SK-N-SH (cell line): ENCODE measurements at regions not wholly inside any gene's neighbourhood (a gene's known extent, or its start where the extent isn't known, plus 50 kb on each side); places are given as distances from the start of the nearest gene placed in this dataset.

Experiments used
- CTCF ChIA-PET: fragments of 300-600, 350-600 bp; formaldehyde crosslinking; extraction: SDS; loops from one replicate; lab custom pipeline; 2021; lab: Yijun Ruan, JAX
- POLR2A ChIA-PET: fragments of 350-600 bp; sonication (Branson Sonifier 250); formaldehyde crosslinking; extraction: SDS; loops from one replicate; lab custom pipeline; 2020; ENCODE audit warnings: antibody characterized with exemption, inconsistent platforms; lab: Yijun Ruan, JAX
- DNase-seq: peaks from one replicate; pipeline ENCODE4 v3.0.0; 2012
- H2AFZ ChIP-seq: fragments of 200-600 bp; sonication (generic); 2 replicates; pipeline ENCODE4 v1.8.1; 2016; ENCODE audit warnings: antibody characterized with exemption, mild to moderate bottlenecking, low read depth
- H3F3A ChIP-seq: fragments of 200-600 bp; sonication (generic); replicated peaks from 2 replicates; pipeline ENCODE3; 2016; ENCODE audit warnings: antibody characterized with exemption, mild to moderate bottlenecking; ENCODE audit not compliant: insufficient read depth
- H3K27ac ChIP-seq, 2 experiments: fragments of 200-500 bp in 1 of 2; fragments of 200-600 bp in 1 of 2; sonication (Bioruptor generic) in 1 of 2; sonication (generic), shearing (Covaris generic) in 1 of 2; 2 replicates each; pipeline versions ENCODE4 v1.5.1 to v1.6.1; 2014 to 2016; ENCODE audit warnings: low read depth in 2 of 2, inconsistent platforms in 1 of 2, low read length in 1 of 2, mild to moderate bottlenecking in 1 of 2, mixed read lengths in 1 of 2
- H3K27me3 ChIP-seq: fragments of 200-600 bp; sonication (generic), shearing (Covaris generic); 2 replicates; pipeline ENCODE4 v1.6.1; 2016; ENCODE audit warnings: mixed run types; ENCODE audit not compliant: insufficient read depth
- H3K36me3 ChIP-seq, 2 experiments: fragments of 200-500 bp in 1 of 2; fragments of 200-600 bp in 1 of 2; sonication (Bioruptor generic) in 1 of 2; sonication (generic) in 1 of 2; replicated peaks in 1 of 2; 2 replicates each; pipeline versions ENCODE3 to v1.5.1; 2014 to 2016; ENCODE audit warnings: low read length in 1 of 2, mild to moderate bottlenecking in 1 of 2; ENCODE audit not compliant: insufficient read depth in 2 of 2, control insufficient read depth in 1 of 2
- H3K4me1 ChIP-seq, 2 experiments: fragments of 200-500 bp in 1 of 2; fragments of 200-600 bp in 1 of 2; sonication (Bioruptor generic) in 1 of 2; sonication (generic), shearing (Covaris generic) in 1 of 2; 2 replicates each; pipeline versions ENCODE4 v1.5.1 to v1.6.1; 2014 to 2016; ENCODE audit warnings: low read depth in 1 of 2, low read length in 1 of 2, mixed run types in 1 of 2; ENCODE audit not compliant: insufficient read depth in 2 of 2, control insufficient read depth in 1 of 2
- H3K4me2 ChIP-seq: fragments of 200-600 bp; sonication (generic), shearing (Covaris generic); 2 replicates; pipeline ENCODE4 v1.6.1; 2017; ENCODE audit warnings: mixed run types
- H3K4me3 ChIP-seq, 2 experiments: fragments of 200-500 bp in 1 of 2; fragments of 200-600 bp in 1 of 2; sonication (Bioruptor generic) in 1 of 2; sonication (generic), shearing (Covaris generic) in 1 of 2; 2 replicates each; pipeline versions ENCODE4 v1.5.1 to v1.8.1; 2014 to 2016; ENCODE audit warnings: low read depth in 2 of 2, inconsistent platforms in 1 of 2, low read length in 1 of 2, mild to moderate bottlenecking in 1 of 2, mixed read lengths in 1 of 2, moderate library complexity in 1 of 2
- H3K79me2 ChIP-seq: fragments of 200-600 bp; sonication (generic); 2 replicates; pipeline ENCODE4 v1.8.1; 2017; ENCODE audit warnings: mild to moderate bottlenecking; ENCODE audit not compliant: insufficient read depth
- H3K9ac ChIP-seq: fragments of 200-600 bp; sonication (generic); 2 replicates; pipeline ENCODE4 v1.6.1; 2017; ENCODE audit warnings: mixed run types
- H3K9me2 ChIP-seq: fragments of 200-600 bp; sonication (generic); 2 replicates; pipeline ENCODE4 v1.6.1; 2017; ENCODE audit warnings: mixed run types
- H3K9me3 ChIP-seq: fragments of 200-600 bp; sonication (generic); 2 replicates; pipeline ENCODE4 v1.6.1; 2017; ENCODE audit warnings: mixed run types, mild to moderate bottlenecking, moderate library complexity
- H4K20me1 ChIP-seq: fragments of 200-600 bp; sonication (generic); 2 replicates; pipeline ENCODE4 v1.6.1; 2017; ENCODE audit warnings: mild to moderate bottlenecking, mixed run types; ENCODE audit not compliant: insufficient read depth
- CTCF ChIP-seq: fragments of 200-600 bp; sonication (generic); IDR thresholded peaks from 2 replicates; pipeline ENCODE4 v1.6.1; 2017; ENCODE audit warnings: antibody characterized with exemption, mild to moderate bottlenecking, moderate library complexity
- EP300 ChIP-seq, 2 experiments: IDR thresholded peaks; 2 replicates each; pipeline versions ENCODE4 v1.4.0 to v1.6.1; 2012; ENCODE audit warnings: borderline replicate concordance in 1 of 2, low read depth in 1 of 2, low read length in 1 of 2
- EZH2phosphoT487 ChIP-seq: fragments of 200-600 bp; sonication (generic); IDR thresholded peaks from 2 replicates; pipeline ENCODE4 v1.6.1; 2017; ENCODE audit warnings: low read depth, mixed run types, mild to moderate bottlenecking, antibody characterized with exemption, moderate library complexity, borderline replicate concordance
- GABPA ChIP-seq: IDR thresholded peaks from 2 replicates; pipeline ENCODE4 v1.4.0; 2012; ENCODE audit warnings: low read depth, mild to moderate bottlenecking
- IRF3 ChIP-seq: fragments of 150-350 bp; IDR thresholded peaks from 2 replicates; pipeline ENCODE4 v1.6.1; 2016; ENCODE audit warnings: mild to moderate bottlenecking, low read depth, low read length
- JUND ChIP-seq: IDR thresholded peaks from 2 replicates; pipeline ENCODE4 v1.4.0; 2012
- RAD21 ChIP-seq: IDR thresholded peaks from 2 replicates; pipeline ENCODE4 v1.6.1; 2012; ENCODE audit warnings: mild to moderate bottlenecking, low read length
- RFX5 ChIP-seq: IDR thresholded peaks from 2 replicates; pipeline ENCODE4 v1.6.1; 2012; ENCODE audit warnings: mild to moderate bottlenecking, improper control_type of control experiment, low read length
- SIN3A ChIP-seq: IDR thresholded peaks from 2 replicates; pipeline ENCODE4 v1.6.1; 2012; ENCODE audit warnings: low read depth, mild to moderate bottlenecking, low read length, moderate library complexity, borderline replicate concordance
- TCF12 ChIP-seq: IDR thresholded peaks from 2 replicates; pipeline ENCODE4 v1.4.0; 2012
- WGBS: methylation state at CpG from one replicate; pipeline ENCODE4 v1.1.6; 2017; ENCODE audit warnings: low lambda C conversion rate; 5-methylcytosine and 5-hydroxymethylcytosine counted together
- TF ChIP-seq, protein P1 (sequence below): IDR thresholded peaks from 2 replicates; pipeline ENCODE4 v1.4.0; 2012; ENCODE audit warnings: low read depth, borderline replicate concordance
- TF ChIP-seq, protein P2 (sequence below): IDR thresholded peaks from 2 replicates; pipeline ENCODE4 v1.6.1; 2012; ENCODE audit warnings: mild to moderate bottlenecking, low read depth, low read length, moderate library complexity

- H3F3A ChIP-seq, result no peaks in the 10 kb centered on the region
- TF ChIP-seq EZH2phosphoT487, result no peak
- no peak for TF ChIP-seq CTCF
- no peak for TF ChIP-seq RAD21
- TF ChIP-seq EP300 (IDR thresholded peaks at IDR 0.05; ENCODE audit: borderline replicate concordance in 1 of 2, low read depth in 1 of 2, low read length in 1 of 2), result no peak
- TF ChIP-seq SIN3A, result no peak
- no peak for TF ChIP-seq RFX5
- TF ChIP-seq, protein P1, sequence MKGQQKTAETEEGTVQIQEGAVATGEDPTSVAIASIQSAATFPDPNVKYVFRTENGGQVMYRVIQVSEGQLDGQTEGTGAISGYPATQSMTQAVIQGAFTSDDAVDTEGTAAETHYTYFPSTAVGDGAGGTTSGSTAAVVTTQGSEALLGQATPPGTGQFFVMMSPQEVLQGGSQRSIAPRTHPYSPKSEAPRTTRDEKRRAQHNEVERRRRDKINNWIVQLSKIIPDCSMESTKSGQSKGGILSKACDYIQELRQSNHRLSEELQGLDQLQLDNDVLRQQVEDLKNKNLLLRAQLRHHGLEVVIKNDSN, result no peak
- TF ChIP-seq JUND, result no peak
- TF ChIP-seq, protein P2, sequence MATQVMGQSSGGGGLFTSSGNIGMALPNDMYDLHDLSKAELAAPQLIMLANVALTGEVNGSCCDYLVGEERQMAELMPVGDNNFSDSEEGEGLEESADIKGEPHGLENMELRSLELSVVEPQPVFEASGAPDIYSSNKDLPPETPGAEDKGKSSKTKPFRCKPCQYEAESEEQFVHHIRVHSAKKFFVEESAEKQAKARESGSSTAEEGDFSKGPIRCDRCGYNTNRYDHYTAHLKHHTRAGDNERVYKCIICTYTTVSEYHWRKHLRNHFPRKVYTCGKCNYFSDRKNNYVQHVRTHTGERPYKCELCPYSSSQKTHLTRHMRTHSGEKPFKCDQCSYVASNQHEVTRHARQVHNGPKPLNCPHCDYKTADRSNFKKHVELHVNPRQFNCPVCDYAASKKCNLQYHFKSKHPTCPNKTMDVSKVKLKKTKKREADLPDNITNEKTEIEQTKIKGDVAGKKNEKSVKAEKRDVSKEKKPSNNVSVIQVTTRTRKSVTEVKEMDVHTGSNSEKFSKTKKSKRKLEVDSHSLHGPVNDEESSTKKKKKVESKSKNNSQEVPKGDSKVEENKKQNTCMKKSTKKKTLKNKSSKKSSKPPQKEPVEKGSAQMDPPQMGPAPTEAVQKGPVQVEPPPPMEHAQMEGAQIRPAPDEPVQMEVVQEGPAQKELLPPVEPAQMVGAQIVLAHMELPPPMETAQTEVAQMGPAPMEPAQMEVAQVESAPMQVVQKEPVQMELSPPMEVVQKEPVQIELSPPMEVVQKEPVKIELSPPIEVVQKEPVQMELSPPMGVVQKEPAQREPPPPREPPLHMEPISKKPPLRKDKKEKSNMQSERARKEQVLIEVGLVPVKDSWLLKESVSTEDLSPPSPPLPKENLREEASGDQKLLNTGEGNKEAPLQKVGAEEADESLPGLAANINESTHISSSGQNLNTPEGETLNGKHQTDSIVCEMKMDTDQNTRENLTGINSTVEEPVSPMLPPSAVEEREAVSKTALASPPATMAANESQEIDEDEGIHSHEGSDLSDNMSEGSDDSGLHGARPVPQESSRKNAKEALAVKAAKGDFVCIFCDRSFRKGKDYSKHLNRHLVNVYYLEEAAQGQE, result no peak
- H3K79me2 ChIP-seq, result no peaks in the 10 kb centered on the region
- no peak overlapping the region for H3K4me3 ChIP-seq
- no peaks in the 10 kb centered on the region for H4K20me1 ChIP-seq
- no peaks in the 10 kb centered on the region for H3K9me2 ChIP-seq
- H3K27ac ChIP-seq, result no peak overlapping the region
- POLR2A ChIA-PET, result no interaction called here
- CTCF ChIA-PET, result no interaction called here
- 33% methylated on average over 2 of the region's 2 CpGs for WGBS
- H3K27me3 ChIP-seq, result no peaks in the 10 kb centered on the region
- H2AFZ ChIP-seq, result no peak overlapping the region
- peaks cover 7% of the 10 kb centered on the region; the same call in 1 of the 2 replicates for H3K9me3 ChIP-seq
- H3K4me2 ChIP-seq, result no peak overlapping the region
- DNase-seq, result no peak
- H3K36me3 ChIP-seq, result no peaks in the 10 kb centered on the region
- no peaks in the 10 kb centered on the region for H3K4me1 ChIP-seq
- no peak overlapping the region for H3K9ac ChIP-seq
Observed at GRCh38 chr1:199767700-199768099, 259.8 kb upstream of the NR5A2 start.

DNA sequence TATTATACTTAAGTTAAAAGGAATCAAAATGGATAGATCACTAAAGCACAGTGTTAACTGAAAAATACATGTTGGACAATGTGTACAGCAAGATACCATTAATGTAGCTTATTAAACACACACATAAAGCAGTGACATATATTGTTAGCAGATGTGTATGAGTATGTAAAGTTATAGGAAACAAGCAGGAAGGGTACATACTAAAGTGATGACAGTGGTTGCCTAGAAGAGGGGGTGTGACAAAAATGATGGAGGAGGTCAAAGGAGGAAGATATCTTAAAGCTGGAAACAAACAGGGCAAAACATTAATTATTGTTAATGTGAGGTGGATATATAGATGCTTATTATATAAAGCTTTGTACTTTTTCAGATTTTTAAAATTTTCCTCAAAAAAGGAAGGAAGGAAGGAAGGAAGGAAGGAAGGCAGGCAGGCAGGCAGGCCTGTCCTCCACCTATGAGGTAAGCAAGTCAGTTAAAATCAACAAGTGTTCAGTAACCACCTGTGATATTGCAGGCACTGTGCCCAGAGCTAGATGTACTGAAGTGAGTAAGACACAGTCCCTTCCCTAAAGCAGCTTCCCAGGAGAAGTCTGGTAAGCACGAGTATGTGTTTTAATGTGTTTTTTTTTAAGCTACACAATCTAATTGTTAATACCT, 252.9 kb upstream of the NR5A2 start:
- DNase-seq, result no peak
- Histone ChIP-seq H3K27me3 (no peaks in the 10 kb centered on the region), H3F3A (no peaks in the 10 kb centered on the region), H3K4me1 (no peaks in the 10 kb centered on the region; a peak in 1 of 4 replicates), H3K79me2 (no peaks in the 10 kb centered on the region), H3K27ac (no peak overlapping the region), H2AFZ (no peak overlapping the region), H3K9me2 (no peaks in the 10 kb centered on the region), H4K20me1 (no peaks in the 10 kb centered on the region), H3K9ac (no peak overlapping the region), H3K9me3 (no peaks in the 10 kb centered on the region), H3K4me3 (no peak overlapping the region), H3K4me2 (no peak overlapping the region), H3K36me3 (no peaks in the 10 kb centered on the region)
- POLR2A ChIA-PET, result no interaction called here
- CTCF ChIA-PET, result no interaction called here
- 0% methylated on average over 1 of the region's 1 CpG for WGBS
- TF ChIP-seq IRF3 (no peak), RFX5 (no peak), GABPA (no peak), TCF12 (no peak)
- TF ChIP-seq, protein P2, result no peak
- TF ChIP-seq, protein P1, result no peak
